H1 (cell line): ENCODE measurements at regions not wholly inside any gene's neighbourhood (a gene's known extent, or its start where the extent isn't known, plus 50 kb on each side); places are given as distances from the start of the nearest gene placed in this dataset.

Source experiments
- CTCF ChIA-PET: fragments of 300-600 bp; sonication (Branson Sonifier 250); formaldehyde crosslinking; loops from one replicate; lab custom pipeline; 2021; ENCODE audit not compliant: partially characterized antibody; lab: Charles Lee
- POLR2A ChIA-PET: fragments of 300-600 bp; sonication (Branson Sonifier 250); formaldehyde crosslinking; loops from one replicate; lab custom pipeline; 2021; ENCODE audit warnings: inconsistent platforms; ENCODE audit not compliant: partially characterized antibody; lab: Charles Lee
- DNase-seq, 2 experiments: peaks; one replicate each; pipeline versions ENCODE4 v3.0.0 to v3.0.0-alpha.2; 2010 to 2022; ENCODE audit warnings: low spot score in 2 of 2, low read depth in 1 of 2, mixed read lengths in 1 of 2
- FAIRE-seq: peaks from 2 replicates; lab custom pipeline; 2011; peaks lifted over from hg19 to GRCh38; lab: Jason Lieb, UNC
- H2AFZ ChIP-seq: 2 replicates; pipeline ENCODE4 v1.8.1; 2012; ENCODE audit warnings: low read length, inconsistent platforms
- H2AK5ac ChIP-seq: 2 replicates; pipeline ENCODE4 v1.6.1; 2013; ENCODE audit warnings: low read depth, low read length
- H2BK120ac ChIP-seq: replicated peaks from 2 replicates; pipeline ENCODE3; 2013; ENCODE audit warnings: low read depth, low read length, inconsistent platforms
- H2BK12ac ChIP-seq: 2 replicates; pipeline ENCODE4 v1.6.1; 2013; ENCODE audit warnings: low read depth, low read length
- H2BK15ac ChIP-seq: 2 replicates; pipeline ENCODE4 v1.6.1; 2013; ENCODE audit warnings: low read length
- H2BK20ac ChIP-seq: 2 replicates; pipeline ENCODE4 v1.6.1; 2013; ENCODE audit warnings: low read length
- H2BK5ac ChIP-seq: 2 replicates; pipeline ENCODE4 v1.6.1; 2013; ENCODE audit warnings: low read depth, low read length
- H3K14ac ChIP-seq: 2 replicates; pipeline ENCODE4 v1.6.1; 2013; ENCODE audit warnings: inconsistent platforms; ENCODE audit not compliant: insufficient read length
- H3K18ac ChIP-seq: 2 replicates; pipeline ENCODE4 v1.6.1; 2013; ENCODE audit warnings: low read length; ENCODE audit errors: extremely low read depth
- H3K23ac ChIP-seq: 2 replicates; pipeline ENCODE4 v1.6.1; 2013; ENCODE audit warnings: inconsistent platforms; ENCODE audit not compliant: insufficient read length
- H3K23me2 ChIP-seq: 2 replicates; pipeline ENCODE4 v1.6.1; 2013; ENCODE audit warnings: low read depth, low read length
- H3K27ac ChIP-seq: 2 replicates; pipeline ENCODE4 v1.6.1; 2011; ENCODE audit warnings: low read depth, low read length, inconsistent platforms
- H3K27me3 ChIP-seq, 4 experiments: replicated peaks in 1 of 4; 1 replicate in 1 of 4; 2 replicates in 3 of 4; pipeline versions ENCODE4 v1.6.1 to v1.8.1; 2011 to 2013; ENCODE audit warnings: low read length in 3 of 4, mild to moderate bottlenecking in 3 of 4, inconsistent platforms in 2 of 4, mixed read lengths in 2 of 4, moderate library complexity in 1 of 4; ENCODE audit not compliant: control insufficient read depth in 3 of 4, insufficient read depth in 3 of 4; ENCODE audit errors: extremely low read depth in 1 of 4
- H3K36me3 ChIP-seq, 4 experiments: 2 replicates each; pipeline versions ENCODE4 v1.6.1 to v1.8.1; 2011 to 2013; ENCODE audit warnings: mild to moderate bottlenecking in 4 of 4, low read length in 3 of 4, moderate library complexity in 2 of 4, control low read depth in 1 of 4, inconsistent platforms in 1 of 4; ENCODE audit not compliant: insufficient read depth in 4 of 4, control insufficient read depth in 2 of 4
- H3K4ac ChIP-seq: replicated peaks from 2 replicates; pipeline ENCODE3; 2013; ENCODE audit warnings: low read length, low read depth, mixed read lengths, inconsistent platforms; ENCODE audit not compliant: insufficient read length
- H3K4me1 ChIP-seq, 4 experiments: replicated peaks in 1 of 4; 1 replicate in 1 of 4; 2 replicates in 3 of 4; pipeline versions ENCODE4 v1.6.1 to v1.8.1; 2011 to 2013; ENCODE audit warnings: low read length in 3 of 4, inconsistent platforms in 2 of 4, mixed read lengths in 1 of 4; ENCODE audit not compliant: insufficient read depth in 4 of 4, control insufficient read depth in 3 of 4
- H3K4me2 ChIP-seq, 2 experiments: 2 replicates each; pipeline versions ENCODE4 v1.6.1 to v1.8.1; 2011 to 2013; ENCODE audit warnings: low read depth in 2 of 2, low read length in 2 of 2, control low read depth in 1 of 2, inconsistent platforms in 1 of 2, mild to moderate bottlenecking in 1 of 2; ENCODE audit not compliant: insufficient read depth in 1 of 2
- H3K4me3 ChIP-seq, 4 experiments: fragments of 200-600, 300-600 bp in 1 of 4; sonication (generic), shearing (Covaris generic), sonication (Bioruptor Twin) in 1 of 4; 2 replicates each; pipeline versions ENCODE4 v1.5.1 to v1.8.1; 2011 to 2016; ENCODE audit warnings: low read length in 4 of 4, low read depth in 3 of 4, control low read depth in 2 of 4, inconsistent platforms in 2 of 4, mild to moderate bottlenecking in 2 of 4, mixed read lengths in 1 of 4, moderate library complexity in 1 of 4; ENCODE audit not compliant: insufficient read depth in 2 of 4; ENCODE audit errors: extremely low read depth in 1 of 4
- H3K56ac ChIP-seq: replicated peaks from 2 replicates; pipeline ENCODE3; 2013; ENCODE audit warnings: low read depth, mild to moderate bottlenecking, mixed read lengths, low read length, inconsistent platforms; ENCODE audit not compliant: insufficient read length
- H3K79me1 ChIP-seq: 2 replicates; pipeline ENCODE4 v1.6.1; 2013; ENCODE audit warnings: low read depth, low read length, control low read depth
- H3K79me2 ChIP-seq, 2 experiments: 2 replicates each; pipeline versions ENCODE4 v1.6.1 to v1.8.1; 2012 to 2013; ENCODE audit warnings: low read length in 2 of 2, mild to moderate bottlenecking in 2 of 2, inconsistent platforms in 1 of 2; ENCODE audit not compliant: insufficient read depth in 2 of 2, control insufficient read depth in 1 of 2
- H3K9ac ChIP-seq, 4 experiments: replicated peaks in 1 of 4; 1 replicate in 1 of 4; 2 replicates in 3 of 4; pipeline versions ENCODE4 v1.6.1 to v1.8.1; 2011 to 2013; ENCODE audit warnings: low read depth in 3 of 4, low read length in 3 of 4, control low read depth in 2 of 4, mild to moderate bottlenecking in 2 of 4, moderate library complexity in 2 of 4, inconsistent platforms in 1 of 4; ENCODE audit errors: extremely low read depth in 1 of 4
- H3K9me3 ChIP-seq, 2 experiments: 2 replicates each; pipeline versions ENCODE4 v1.6.1 to v1.8.1; 2012 to 2013; ENCODE audit warnings: mild to moderate bottlenecking in 2 of 2, moderate library complexity in 2 of 2, control low read depth in 1 of 2, inconsistent platforms in 1 of 2, low read depth in 1 of 2, low read length in 1 of 2, mixed read lengths in 1 of 2; ENCODE audit not compliant: insufficient read depth in 2 of 2
- H4K20me1 ChIP-seq, 2 experiments: replicated peaks in 1 of 2; 2 replicates each; pipeline versions ENCODE3 to v1.8.1; 2011 to 2013; ENCODE audit warnings: inconsistent platforms in 2 of 2, low read length in 2 of 2, mild to moderate bottlenecking in 1 of 2; ENCODE audit not compliant: insufficient read depth in 2 of 2, control insufficient read depth in 1 of 2
- H4K5ac ChIP-seq: 2 replicates; pipeline ENCODE4 v1.6.1; 2013; ENCODE audit warnings: low read length, low read depth, mixed read lengths, inconsistent platforms; ENCODE audit not compliant: insufficient read length
- H4K8ac ChIP-seq: 2 replicates; pipeline ENCODE4 v1.8.0; 2013; ENCODE audit warnings: mild to moderate bottlenecking, moderate library complexity, low read length, inconsistent platforms; ENCODE audit not compliant: insufficient read depth; ENCODE audit errors: extremely low read depth
- H4K91ac ChIP-seq: replicated peaks from 2 replicates; pipeline ENCODE3; 2013; ENCODE audit warnings: low read length, mixed read lengths, inconsistent platforms; ENCODE audit not compliant: insufficient read length
- ASH2L ChIP-seq: fragments of 200-600, 300-600 bp; sonication (generic); IDR thresholded peaks from one replicate; pipeline ENCODE4 v1.7.1; 2017; ENCODE audit warnings: low read length
- BRCA1 ChIP-seq: IDR thresholded peaks from 2 replicates; pipeline ENCODE4 v1.6.1; 2012; ENCODE audit warnings: low read depth, low read length, improper control_type of control experiment
- CBX8 ChIP-seq: fragments of 300-800, 300-1000 bp; sonication (generic); IDR thresholded peaks from 2 replicates; pipeline ENCODE4 v1.7.1; 2016; ENCODE audit warnings: low read depth, low read length, borderline replicate concordance
- CREB1 ChIP-seq: IDR thresholded peaks from 2 replicates; pipeline ENCODE4 v1.6.1; 2012; ENCODE audit warnings: inconsistent platforms
- EZH2 ChIP-seq: fragments of 200-600 bp; sonication (generic); IDR thresholded peaks from 2 replicates; pipeline ENCODE4 v1.7.1; 2012; ENCODE audit warnings: low read depth, mild to moderate bottlenecking, moderate library complexity, low read length, inconsistent platforms; ENCODE audit not compliant: severe bottlenecking
- KDM1A ChIP-seq: fragments of 200-600, 300-600 bp; sonication (generic); IDR thresholded peaks from 2 replicates; pipeline ENCODE4 v1.7.1; 2016; ENCODE audit warnings: mild to moderate bottlenecking, low read length, borderline replicate concordance
- RFX5 ChIP-seq: IDR thresholded peaks from 2 replicates; pipeline ENCODE4 v1.6.1; 2011; ENCODE audit warnings: low read depth, low read length, improper control_type of control experiment, borderline replicate concordance
- WGBS, 2 experiments: shearing (Covaris generic) in 1 of 2; methylation state at CpG; one replicate each; pipeline versions ENCODE4 v1.1.6 to v1.1.7; 2013 to 2015; ENCODE audit warnings: low lambda C conversion rate in 2 of 2, mixed read lengths in 2 of 2, inconsistent platforms in 1 of 2, low coverage in 1 of 2, missing lambda C conversion rate in 1 of 2; ENCODE audit not compliant: insufficient replicate concordance in 2 of 2, insufficient coverage in 1 of 2, insufficient read length in 1 of 2; ENCODE audit errors: extremely low coverage in 1 of 2, missing lambda C conversion rate in 1 of 2; 5-methylcytosine and 5-hydroxymethylcytosine counted together

DNA sequence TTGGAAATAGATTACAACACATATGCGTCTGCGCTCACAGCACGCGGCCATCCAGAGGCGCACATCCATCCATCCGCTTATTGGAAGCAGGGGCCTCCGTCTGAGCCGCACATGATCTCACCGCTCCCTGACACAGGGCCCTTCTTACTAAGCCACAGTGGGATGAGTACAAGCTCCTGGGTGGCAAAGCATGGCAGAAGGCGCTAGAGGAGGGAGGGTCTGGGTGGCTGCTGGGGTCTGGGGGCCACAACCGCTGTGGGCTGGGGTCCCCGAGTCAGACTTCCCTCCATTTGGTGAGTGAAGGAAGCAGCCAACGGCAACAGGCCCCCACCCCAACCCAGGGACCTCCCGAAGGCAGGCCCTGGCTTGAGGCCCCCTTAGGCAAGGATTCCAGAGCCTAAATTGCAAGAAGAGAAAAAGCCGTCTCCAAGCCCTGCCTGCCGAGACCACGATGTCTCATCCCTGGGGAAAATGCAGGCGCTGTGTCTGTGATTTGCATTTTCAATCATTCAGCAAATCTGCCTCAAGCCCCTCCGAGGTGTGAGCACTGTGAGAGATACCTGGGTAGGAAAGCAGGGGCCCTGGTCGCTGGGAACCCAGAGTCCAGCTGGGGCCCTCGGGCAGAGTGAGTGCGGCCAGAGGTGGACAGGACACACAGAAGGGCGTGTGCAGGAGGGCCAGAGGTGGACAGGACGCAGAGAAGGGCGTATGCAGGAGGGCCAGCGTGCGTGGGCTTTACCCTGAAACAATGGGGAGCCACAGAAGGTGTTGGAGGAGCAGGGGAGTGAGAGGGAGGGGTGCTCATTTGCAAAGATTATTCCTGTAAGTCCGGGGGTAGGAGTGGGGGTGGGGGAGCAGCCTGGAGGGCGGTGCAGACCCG is 135.7 kb downstream of the OLFM1 start:
- Histone ChIP-seq H3K36me3 (no peaks in the 10 kb centered on the region; a peak in 1 of 8 replicates), H4K5ac (no peak overlapping the region), H3K79me1 (no peaks in the 10 kb centered on the region), H4K91ac (peak overlapping the region; percentile 91), H3K4ac (no peak overlapping the region), H4K20me1 (peaks cover 0 to 11% of the 10 kb centered on the region in 2 experiments), H3K79me2 (no peaks in the 10 kb centered on the region), H2BK12ac (peak overlapping the region; percentile 68; the same call in 1 of the 2 replicates), H3K4me2 (no peak overlapping the region), H3K56ac (no peak overlapping the region), H3K9me3 (peaks cover 0 to 3% of the 10 kb centered on the region in 2 experiments; a peak in 1 of 4 replicates), H2AFZ (no peak overlapping the region), H3K9ac (no peak overlapping the region), H3K27me3 (no peaks in the 10 kb centered on the region; a peak in 1 of 7 replicates), H3K14ac (no peak overlapping the region), H2BK15ac (no peak overlapping the region), H3K23ac (no peak overlapping the region), H2BK120ac (peak overlapping the region; percentile 38), H3K4me3 (no peak overlapping the region), H3K27ac (no peak overlapping the region), H3K23me2 (peaks cover 10% of the 10 kb centered on the region), H2BK20ac (0 out of 2 replicates have a peak overlapping the region, but pooled peaks have one; percentile 66), H4K8ac (peak overlapping the region; percentile 54; the same call in 1 of the 2 replicates), H3K18ac (peak overlapping the region; percentile 78), H3K4me1 (peaks cover 5 to 39% (median 29%) of the 10 kb centered on the region in 4 experiments), H2BK5ac (peak overlapping the region; percentile 66; the same call in 1 of the 2 replicates), H2AK5ac (no peak overlapping the region)
- FAIRE-seq, result no peak
- CTCF ChIA-PET, result interaction anchor here (0.6 to 1.9 kb wide), 4 partner anchors 39 to 136 kb away, joined by 3 to 6 read pairs (median 4); partner anchors contain the start of gene OLFM1
- POLR2A ChIA-PET, result no interaction called here
- DNase-seq, result no peak
- 75% methylated on average over 27 of the region's 30 CpGs; no CpG with 5 or more reads in 1 of the 2 experiments for WGBS, 2 experiments
- TF ChIP-seq RFX5, result no peak
- TF ChIP-seq KDM1A, result 0 out of 2 replicates have a peak, but pooled peaks have one; percentile 47
- TF ChIP-seq EZH2, result no peak
- no peak for TF ChIP-seq ASH2L
- TF ChIP-seq BRCA1, result no peak
- TF ChIP-seq CBX8, result no peak
- no peak for TF ChIP-seq CREB1
